ENCODE measurements at regions not wholly inside any gene's neighbourhood (a gene's known extent, or its start where the extent isn't known, plus 50 kb on each side); places are given as distances from the start of the nearest gene placed in this dataset.
A peak's percentile ranks its signal among the peaks of the same experiment; 100 is the strongest.

DNA sequence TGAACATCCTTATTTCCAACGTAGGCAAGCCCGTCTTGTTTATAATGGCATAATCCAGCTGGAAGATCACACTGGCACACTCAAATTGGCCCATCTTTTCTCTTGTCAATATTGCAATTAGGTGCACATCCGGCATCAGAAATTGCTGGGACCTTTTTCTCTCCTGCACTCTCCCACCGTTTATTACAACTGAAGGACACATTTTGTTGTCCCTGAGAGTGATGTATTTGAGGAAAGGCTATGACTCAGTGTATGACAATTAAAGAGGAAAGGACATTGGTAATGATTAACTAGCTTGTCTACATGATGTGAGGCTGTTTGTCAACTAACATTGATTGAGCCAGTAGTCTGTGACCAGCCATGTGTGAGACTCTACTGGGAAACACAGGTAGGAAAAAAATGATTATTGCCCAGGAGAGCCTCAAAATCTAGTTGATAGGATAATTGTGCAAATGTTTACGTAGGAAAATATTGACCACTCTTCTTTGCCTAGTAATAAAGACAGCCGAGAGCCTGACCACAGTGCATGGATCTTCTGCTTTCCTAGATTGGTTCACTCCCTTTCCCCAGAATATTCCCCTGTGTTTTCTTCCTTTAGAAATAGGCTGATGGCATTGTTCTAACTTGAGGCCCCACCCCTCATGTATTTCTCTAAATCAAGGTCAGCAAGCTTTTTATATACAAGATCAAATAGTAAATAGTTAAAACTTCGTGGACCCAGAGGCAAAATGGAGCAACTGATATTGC is 230.0 kb upstream of the BTBD3 start:
- CTCF ChIA-PET (ENCODE audit: low intra/inter-chr PET ratio, low total read pairs), result no interaction called here
- POLR2A ChIA-PET, result no interaction called here
- no peaks in the 10 kb centered on the region; a peak in 1 of 5 replicates for H3K27me3 ChIP-seq (ENCODE audit: control insufficient read depth in 1 of 2, insufficient read depth in 2 of 2, low read length in 2 of 2)
- no peak overlapping the region for H3K4me3 ChIP-seq (replicated peaks in 1 of 3; ENCODE audit: insufficient read depth in 1 of 3, low read depth in 2 of 3, low read length in 3 of 3)
- H3K79me2 ChIP-seq (ENCODE audit: insufficient read depth, low read length), result no peaks in the 10 kb centered on the region
- peak overlapping the region; percentile 29; the same call in 1 of the 2 replicates for H3K4me2 ChIP-seq (ENCODE audit: low read depth, low read length)
- H3K27ac ChIP-seq (ENCODE audit: extremely low read length, insufficient read depth, low read length), result no peak overlapping the region
- intact Hi-C loops (cut with micrococcal nuclease; ENCODE audit: unreplicated experiment) (no loop called here), in situ Hi-C loops (cut with HindIII; ENCODE audit: extremely low pct_ligation_motif_present, low pct_unique_long_range_greater_than_20kb) (no loop called here)
- DNase-seq (ENCODE audit: low spot score) (peak; percentile 84), FAIRE-seq (peak; percentile 47), ATAC-seq (peak; percentile 98)
- H3K36me3 ChIP-seq (replicated peaks in 1 of 2; ENCODE audit: control insufficient read depth in 1 of 2, insufficient read depth in 2 of 2, low read length in 2 of 2), result no peaks in the 10 kb centered on the region
- no peaks in the 10 kb centered on the region for H4K20me1 ChIP-seq (ENCODE audit: insufficient read depth, low read length)
- no peak overlapping the region for H3K9ac ChIP-seq (ENCODE audit: insufficient read depth, low read depth, low read length)
- H3K9me3 ChIP-seq (ENCODE audit: low read length), result no peaks in the 10 kb centered on the region
- WGBS (ENCODE audit: low lambda C conversion rate), result 11% methylated on average over 7 of the region's 7 CpGs
- no peak overlapping the region for H2AFZ ChIP-seq (ENCODE audit: low read length)
- BruUV-seq (replicated peaks), result no TSS peak
- peaks cover 16% of the 10 kb centered on the region for H3K4me1 ChIP-seq (ENCODE audit: insufficient read depth, low read length)
- no peak for TF ChIP-seq XBP1 (CRISPR knock-in tag; IDR thresholded peaks at IDR 0.05)
- no peak for TF ChIP-seq CBX5 (CRISPR knock-in tag; IDR thresholded peaks at IDR 0.05; ENCODE audit: borderline replicate concordance)
- TF ChIP-seq, protein P1, sequence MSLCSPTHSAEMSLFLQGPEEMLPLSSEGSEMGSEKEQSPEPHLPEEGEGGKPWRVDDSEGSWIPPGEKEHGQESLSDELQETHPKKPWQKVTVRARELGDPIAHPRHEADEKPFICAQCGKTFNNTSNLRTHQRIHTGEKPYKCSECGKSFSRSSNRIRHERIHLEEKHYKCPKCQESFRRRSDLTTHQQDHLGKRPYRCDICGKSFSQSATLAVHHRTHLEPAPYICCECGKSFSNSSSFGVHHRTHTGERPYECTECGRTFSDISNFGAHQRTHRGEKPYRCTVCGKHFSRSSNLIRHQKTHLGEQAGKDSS (CRISPR knock-in tag; IDR thresholded peaks at IDR 0.05; ENCODE audit: borderline replicate concordance, low read depth), result no peak; the same call in 1 of the 2 replicates
- no peak for TF ChIP-seq NKX3-1 (CRISPR knock-in tag; IDR thresholded peaks at IDR 0.05)
- TF ChIP-seq RCOR2 (CRISPR knock-in tag; IDR thresholded peaks at IDR 0.05), result no peak
- peak; percentile 84 for TF ChIP-seq SAP130 (CRISPR knock-in tag; IDR thresholded peaks at IDR 0.05; ENCODE audit: low read depth)
- TF ChIP-seq ZNF556 (CRISPR knock-in tag; IDR thresholded peaks at IDR 0.05; ENCODE audit: borderline replicate concordance), result peak; percentile 55; the same call in 1 of the 2 replicates
- TF ChIP-seq HMG20A (CRISPR knock-in tag; IDR thresholded peaks at IDR 0.05; ENCODE audit: borderline replicate concordance), result peak; percentile 86
- TF ChIP-seq, protein P2, sequence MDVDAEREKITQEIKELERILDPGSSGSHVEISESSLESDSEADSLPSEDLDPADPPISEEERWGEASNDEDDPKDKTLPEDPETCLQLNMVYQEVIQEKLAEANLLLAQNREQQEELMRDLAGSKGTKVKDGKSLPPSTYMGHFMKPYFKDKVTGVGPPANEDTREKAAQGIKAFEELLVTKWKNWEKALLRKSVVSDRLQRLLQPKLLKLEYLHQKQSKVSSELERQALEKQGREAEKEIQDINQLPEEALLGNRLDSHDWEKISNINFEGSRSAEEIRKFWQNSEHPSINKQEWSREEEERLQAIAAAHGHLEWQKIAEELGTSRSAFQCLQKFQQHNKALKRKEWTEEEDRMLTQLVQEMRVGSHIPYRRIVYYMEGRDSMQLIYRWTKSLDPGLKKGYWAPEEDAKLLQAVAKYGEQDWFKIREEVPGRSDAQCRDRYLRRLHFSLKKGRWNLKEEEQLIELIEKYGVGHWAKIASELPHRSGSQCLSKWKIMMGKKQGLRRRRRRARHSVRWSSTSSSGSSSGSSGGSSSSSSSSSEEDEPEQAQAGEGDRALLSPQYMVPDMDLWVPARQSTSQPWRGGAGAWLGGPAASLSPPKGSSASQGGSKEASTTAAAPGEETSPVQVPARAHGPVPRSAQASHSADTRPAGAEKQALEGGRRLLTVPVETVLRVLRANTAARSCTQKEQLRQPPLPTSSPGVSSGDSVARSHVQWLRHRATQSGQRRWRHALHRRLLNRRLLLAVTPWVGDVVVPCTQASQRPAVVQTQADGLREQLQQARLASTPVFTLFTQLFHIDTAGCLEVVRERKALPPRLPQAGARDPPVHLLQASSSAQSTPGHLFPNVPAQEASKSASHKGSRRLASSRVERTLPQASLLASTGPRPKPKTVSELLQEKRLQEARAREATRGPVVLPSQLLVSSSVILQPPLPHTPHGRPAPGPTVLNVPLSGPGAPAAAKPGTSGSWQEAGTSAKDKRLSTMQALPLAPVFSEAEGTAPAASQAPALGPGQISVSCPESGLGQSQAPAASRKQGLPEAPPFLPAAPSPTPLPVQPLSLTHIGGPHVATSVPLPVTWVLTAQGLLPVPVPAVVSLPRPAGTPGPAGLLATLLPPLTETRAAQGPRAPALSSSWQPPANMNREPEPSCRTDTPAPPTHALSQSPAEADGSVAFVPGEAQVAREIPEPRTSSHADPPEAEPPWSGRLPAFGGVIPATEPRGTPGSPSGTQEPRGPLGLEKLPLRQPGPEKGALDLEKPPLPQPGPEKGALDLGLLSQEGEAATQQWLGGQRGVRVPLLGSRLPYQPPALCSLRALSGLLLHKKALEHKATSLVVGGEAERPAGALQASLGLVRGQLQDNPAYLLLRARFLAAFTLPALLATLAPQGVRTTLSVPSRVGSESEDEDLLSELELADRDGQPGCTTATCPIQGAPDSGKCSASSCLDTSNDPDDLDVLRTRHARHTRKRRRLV (CRISPR knock-in tag; IDR thresholded peaks at IDR 0.05), result no peak
- no peak for TF ChIP-seq ZNF546 (CRISPR knock-in tag; conservative IDR thresholded peaks at IDR 0.05)
- TF ChIP-seq, protein P3, sequence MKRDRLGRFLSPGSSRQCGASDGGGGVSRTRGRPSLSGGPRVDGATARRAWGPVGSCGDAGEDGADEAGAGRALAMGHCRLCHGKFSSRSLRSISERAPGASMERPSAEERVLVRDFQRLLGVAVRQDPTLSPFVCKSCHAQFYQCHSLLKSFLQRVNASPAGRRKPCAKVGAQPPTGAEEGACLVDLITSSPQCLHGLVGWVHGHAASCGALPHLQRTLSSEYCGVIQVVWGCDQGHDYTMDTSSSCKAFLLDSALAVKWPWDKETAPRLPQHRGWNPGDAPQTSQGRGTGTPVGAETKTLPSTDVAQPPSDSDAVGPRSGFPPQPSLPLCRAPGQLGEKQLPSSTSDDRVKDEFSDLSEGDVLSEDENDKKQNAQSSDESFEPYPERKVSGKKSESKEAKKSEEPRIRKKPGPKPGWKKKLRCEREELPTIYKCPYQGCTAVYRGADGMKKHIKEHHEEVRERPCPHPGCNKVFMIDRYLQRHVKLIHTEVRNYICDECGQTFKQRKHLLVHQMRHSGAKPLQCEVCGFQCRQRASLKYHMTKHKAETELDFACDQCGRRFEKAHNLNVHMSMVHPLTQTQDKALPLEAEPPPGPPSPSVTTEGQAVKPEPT (CRISPR knock-in tag; IDR thresholded peaks at IDR 0.05; ENCODE audit: low read depth), result no peak
- TF ChIP-seq ZNF777 (CRISPR knock-in tag; IDR thresholded peaks at IDR 0.05), result no peak
- TF ChIP-seq, protein P4, sequence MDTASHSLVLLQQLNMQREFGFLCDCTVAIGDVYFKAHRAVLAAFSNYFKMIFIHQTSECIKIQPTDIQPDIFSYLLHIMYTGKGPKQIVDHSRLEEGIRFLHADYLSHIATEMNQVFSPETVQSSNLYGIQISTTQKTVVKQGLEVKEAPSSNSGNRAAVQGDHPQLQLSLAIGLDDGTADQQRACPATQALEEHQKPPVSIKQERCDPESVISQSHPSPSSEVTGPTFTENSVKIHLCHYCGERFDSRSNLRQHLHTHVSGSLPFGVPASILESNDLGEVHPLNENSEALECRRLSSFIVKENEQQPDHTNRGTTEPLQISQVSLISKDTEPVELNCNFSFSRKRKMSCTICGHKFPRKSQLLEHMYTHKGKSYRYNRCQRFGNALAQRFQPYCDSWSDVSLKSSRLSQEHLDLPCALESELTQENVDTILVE (CRISPR knock-in tag; IDR thresholded peaks at IDR 0.05), result peak; percentile 79; the same call in 1 of the 2 replicates
- TF ChIP-seq ZNF24 (IDR thresholded peaks at IDR 0.05), result no peak
- peak; percentile 82 for TF ChIP-seq JUND (CRISPR knock-in tag; IDR thresholded peaks at IDR 0.05)
